CD4-positive, alpha-beta T cell treated with Interleukin-21 for 1 hour (primary cell): ENCODE measurements at regions not wholly inside any gene's neighbourhood (a gene's known extent, or its start where the extent isn't known, plus 50 kb on each side); places are given as distances from the start of the nearest gene placed in this dataset.
"Not testable (repeated sequence)": the region's sequence is repeated elsewhere in the genome, so short reads cannot be mapped to it uniquely, and the experiment has no call there.

Experiments used
- DNase-seq: peaks from one replicate; pipeline ENCODE4 v3.0.0-alpha.2; 2020

DNA sequence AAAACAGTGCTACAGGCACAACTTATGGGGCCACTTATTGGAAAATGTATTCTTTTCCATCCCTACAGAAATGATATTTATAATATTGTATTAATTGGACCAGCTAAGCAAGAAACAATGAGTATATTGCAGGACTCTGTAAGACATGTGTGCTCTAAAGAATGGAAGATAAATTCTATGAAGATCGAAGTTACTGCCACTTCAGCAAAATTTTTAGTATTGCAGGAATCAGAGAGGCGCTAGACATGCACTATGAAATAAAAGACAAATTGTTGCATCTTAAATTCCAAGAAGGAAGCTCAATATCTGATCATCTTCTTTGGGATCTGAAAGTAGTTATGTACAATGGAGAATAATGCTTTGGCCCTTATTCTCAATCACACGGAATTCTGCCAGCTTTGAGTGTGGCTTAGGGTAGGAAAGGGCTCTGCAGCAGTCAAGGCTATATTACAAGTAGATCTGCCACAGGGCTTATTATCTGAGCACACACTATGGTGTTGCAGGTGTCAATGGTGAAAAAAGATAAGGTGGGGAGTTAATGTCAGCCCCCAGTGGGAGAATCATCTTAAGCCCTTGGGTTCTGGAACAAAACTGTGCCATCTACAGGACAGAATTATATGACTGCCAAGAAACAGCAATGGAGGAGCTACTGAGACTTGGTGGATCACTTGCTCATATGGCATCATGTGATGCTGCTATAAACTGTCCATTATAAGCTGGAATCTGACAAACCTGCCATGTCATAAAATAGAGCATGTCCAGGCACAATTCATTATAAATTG is 334.0 kb upstream of the NDST3 start:
- no peak for DNase-seq

DNA sequence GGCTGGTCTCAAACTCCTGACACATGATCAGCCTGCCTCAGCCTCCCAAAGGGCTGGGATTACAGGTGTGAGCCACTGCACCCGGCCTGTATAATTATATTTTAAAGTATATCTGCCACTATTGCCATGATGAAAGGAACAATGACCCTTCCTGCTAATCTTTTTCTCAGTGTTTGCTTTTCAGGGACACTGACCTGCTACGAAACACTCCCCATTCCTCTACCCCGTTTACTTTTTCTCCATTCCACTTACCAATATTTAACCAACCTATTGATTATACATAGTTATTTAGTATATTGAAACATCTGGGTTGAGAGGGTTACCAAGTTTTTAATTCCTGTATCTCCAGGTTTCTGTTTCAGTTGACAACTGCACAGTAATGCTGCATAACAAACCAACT is 331.9 kb upstream of the NDST3 start:
- no peak for DNase-seq

DNA sequence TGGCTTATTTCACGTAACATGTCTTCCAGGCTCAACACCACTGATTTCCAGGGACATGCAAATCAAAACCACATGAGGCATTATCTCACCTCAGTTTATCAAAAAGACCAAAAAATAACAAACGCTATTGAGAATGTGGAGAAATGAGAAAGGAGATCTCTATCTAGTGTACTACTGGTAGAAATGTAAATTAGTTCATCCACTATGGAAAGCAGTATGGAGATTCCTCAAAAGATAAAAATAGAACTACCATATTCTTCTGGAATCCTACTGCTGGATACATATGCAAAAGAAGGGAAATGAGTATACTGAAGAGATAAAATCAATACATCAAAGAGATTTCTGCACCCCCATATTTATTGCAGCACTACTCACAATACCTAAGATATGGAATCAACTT is 329.6 kb upstream of the NDST3 start:
- no peak for DNase-seq

DNA sequence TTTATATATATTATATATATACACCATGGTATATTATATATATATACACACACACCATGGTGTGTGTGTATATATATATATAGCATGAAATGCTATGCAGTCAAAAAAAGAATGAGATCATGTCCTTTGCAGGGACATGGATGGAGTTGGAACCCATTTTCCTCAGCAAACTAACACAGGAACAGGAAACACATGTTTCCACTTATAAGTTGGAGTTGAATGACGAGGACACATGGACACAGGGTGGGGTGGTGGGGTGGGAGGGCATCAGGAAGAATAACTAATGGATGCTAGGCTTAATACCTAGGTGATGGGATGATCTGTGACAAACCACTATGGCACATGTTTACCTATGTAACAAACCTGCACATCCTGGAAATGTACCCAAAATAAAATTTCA is 293.6 kb upstream of the NDST3 start:
- no peak for DNase-seq

DNA sequence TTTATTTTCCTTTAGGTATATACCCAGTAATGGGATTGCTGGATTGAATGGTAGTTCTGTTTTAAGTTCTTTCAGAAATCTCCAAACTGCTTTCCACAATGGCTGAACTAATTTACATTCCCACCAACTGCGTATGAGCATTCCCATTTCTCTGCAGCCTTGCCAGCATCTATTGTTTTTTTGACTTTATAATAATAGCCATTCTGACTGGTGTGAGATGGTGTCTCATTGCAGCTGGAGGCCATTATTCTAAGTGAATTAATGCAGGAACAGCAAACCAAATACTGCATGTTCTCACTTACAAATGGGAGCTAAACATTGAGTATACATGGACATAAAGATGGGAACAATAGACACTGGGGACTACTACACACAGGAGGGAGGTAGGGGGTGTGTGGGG is 288.9 kb upstream of the NDST3 start:
- DNase-seq: not testable (repeated sequence)

DNA sequence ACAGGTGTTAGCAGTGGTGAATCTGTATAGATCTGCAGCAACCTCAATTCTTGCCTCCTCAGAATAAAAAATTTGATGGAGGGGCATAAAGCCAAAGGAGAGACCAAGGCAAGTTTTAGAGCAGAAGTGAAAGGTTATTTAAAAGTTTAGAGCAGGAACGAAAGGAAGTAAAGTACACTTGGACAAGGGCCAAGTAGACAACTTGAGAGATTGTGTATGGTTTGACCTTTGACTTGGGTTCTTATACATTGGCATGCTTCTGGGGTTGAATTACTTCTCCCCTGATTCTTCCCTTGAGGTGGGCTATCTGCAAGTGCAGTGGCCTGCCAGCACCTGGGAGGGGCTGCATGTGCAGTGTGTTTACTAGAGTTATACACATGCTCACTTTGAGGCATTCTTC is 278.8 kb upstream of the NDST3 start:
- DNase-seq: no peak

DNA sequence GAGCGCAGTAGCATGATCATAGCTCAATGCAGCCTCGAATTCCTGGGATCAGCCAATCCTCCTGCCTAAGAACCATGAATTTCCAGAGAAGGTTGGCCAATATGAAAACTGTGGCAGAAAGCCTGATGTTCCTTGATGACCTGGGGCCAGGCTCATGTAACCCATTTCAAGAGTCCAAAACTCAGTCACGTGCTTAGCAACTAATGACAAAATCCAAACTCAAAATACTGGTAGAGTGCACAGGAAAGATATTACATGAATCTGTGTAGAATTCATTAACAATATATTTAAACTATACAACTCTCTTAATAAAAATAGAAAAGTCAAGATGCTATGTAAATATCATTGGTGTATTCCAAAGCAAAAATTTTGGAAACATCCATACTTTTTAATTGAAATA is 265.7 kb upstream of the NDST3 start:
- DNase-seq: no peak

DNA sequence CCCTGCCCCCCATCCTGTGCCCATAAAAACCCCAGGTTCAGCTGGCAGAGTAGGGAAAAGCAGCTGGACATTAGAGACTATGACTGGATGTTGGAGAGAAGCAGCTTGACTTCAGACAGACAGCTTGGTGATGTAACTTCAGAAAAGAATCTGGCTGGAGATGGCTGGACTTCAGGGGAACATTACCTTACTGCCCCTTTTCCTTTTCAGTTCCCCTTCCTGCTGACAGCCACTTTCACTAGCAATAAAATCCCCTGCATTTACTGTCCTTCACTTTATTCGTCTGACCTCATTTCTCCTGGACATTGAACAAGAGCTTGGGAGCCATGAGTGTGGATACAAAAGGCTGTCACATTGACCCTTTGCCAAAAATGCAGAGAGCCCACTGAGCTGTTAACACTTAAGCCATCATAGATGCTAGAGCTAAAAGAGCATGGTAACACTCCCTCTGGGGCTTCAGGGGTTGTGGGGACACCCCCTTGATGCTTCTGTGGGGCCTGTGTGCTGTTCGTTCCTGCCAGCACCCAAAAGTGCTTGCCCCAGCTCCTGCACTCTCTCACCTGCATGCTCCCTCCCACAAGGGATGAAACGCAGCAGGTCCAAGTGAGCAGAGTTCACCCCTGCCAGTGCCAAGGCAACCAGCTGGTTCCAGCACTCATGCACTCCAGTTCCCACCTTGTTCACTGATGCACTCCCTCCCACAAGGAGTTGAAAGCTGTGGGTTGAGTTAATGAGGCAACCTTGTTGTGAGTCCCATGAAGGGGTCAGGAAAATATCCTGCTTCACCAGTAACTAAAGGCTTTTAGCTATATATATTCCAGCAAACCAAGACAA is 263.8 kb upstream of the NDST3 start:
- DNase-seq: no peak

DNA sequence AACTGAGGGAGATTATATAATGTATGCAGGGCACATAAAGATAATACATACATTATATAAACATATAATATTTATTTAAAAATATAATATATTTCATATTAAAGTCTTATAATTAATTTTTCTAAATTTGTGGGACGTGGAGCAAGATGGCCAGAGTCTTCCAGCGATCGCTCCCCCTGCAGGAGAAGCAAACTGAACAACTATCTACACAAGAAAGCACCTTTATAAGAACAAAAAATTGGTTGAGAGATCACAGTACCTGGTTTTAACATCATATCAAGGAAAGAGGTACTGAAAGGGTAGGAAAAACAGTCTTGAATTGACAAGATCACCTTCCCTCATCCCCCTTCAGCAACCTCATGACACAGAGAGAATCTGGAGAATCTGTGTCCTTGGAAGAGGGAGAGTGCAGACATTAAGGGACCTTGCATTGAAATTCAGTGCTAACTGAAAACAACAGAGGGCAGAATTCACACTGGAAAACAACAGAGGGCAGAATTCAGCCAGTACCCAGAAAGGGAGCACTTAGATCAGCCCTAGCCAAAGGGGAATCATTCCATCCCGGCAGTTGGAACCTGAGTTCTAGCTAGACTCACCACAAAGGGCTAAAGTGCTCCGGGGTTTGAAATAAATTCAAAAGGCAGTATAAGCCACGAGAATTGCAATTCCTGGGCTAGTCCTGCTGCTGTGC is 262.5 kb upstream of the NDST3 start:
- DNase-seq: no peak

DNA sequence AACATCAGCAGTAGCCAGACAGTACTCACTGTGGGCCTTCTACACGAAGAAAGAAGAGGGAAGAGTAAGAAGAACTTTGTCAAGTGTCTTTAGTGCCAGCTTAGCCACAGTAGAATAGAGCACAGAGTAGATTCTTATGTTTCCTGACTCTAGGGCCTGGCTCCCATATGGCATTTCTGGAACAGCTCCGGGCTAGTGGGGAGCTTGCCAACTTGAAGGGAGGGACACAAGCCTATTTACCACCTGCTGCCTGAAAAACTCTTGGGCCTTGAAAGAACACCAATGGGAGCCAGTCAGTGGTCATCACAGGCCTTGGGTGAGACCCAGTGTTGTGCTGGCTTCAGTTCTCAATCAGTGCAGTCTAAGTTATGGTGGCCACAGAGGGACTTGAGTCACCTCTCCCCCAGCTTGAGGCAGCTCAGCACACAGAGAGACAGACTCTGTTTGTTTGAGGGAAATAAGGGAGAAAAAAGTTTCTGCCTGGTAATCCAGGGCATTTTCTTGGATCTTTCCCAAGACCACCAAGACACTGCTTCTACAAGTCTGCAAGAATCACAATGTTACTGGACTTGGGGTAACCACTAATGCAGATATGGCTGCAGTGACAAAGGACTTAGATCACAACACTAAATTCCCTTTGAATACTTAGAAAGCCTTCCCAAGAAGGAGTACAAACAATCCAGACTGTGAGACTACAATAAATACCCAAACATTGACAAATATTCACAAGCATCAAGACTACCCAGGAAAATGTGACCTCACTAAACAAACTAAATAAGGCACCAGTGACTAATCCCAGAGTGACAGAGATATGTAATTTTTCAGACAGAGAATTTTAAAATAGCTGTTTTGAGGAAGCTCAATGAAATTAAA is 261.0 kb upstream of the NDST3 start:
- DNase-seq: no peak

DNA sequence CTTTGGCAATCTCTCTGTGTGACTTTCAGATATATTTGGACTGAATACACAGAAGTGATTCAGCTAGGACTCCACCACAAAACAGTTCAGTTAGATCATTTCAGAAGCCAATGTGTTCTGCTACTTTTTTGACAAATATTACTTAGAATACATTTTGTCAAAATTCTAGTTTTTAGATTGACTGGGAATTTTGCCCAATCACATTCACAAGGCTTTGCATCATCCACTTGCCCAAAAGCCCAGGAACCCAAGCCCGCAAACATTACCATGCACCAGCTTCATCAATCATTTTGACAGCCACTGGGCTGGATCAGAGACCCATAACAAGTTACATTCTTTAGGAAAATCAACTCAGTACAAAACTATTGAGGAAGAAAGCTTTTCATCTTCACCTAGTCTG is 256.6 kb upstream of the NDST3 start:
- no peak for DNase-seq

DNA sequence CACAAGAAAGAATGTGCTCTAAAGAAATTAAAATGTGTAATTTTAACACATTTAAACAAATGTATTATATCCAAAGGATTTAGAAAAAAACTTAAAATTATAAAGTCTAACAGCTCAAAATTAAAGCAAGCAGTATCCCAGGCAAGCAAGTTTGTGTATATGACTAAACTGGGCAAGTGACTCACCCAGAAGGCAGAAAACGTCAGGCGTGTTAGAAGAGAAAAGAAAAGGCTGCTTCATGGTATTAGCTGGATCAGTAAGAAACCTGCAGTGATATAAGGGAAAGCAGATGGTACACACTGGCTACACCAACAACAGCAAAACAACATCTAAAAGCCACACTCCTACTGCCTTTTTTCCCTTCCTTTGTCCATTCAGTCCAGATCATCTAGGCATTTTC is 250.6 kb upstream of the NDST3 start:
- no peak for DNase-seq

DNA sequence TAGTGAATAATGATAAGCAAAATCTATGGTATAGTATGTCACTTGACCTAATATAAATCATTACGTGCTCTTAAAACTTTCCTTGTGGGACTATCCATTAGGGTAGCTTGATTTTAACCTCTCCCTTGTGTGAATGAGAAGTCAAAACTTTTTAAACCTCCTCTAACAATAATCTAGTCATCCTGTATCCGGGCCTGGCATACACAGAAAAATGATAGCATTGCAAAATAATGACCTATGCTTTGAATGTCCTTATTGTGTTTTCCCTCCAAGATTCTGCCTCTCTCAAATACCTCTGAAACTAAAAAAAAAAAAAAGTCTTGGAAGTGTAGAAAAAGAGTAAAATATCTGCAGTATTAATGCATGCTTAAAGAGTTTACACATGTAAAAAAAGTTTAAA is 250.0 kb upstream of the NDST3 start:
- DNase-seq: no peak

DNA sequence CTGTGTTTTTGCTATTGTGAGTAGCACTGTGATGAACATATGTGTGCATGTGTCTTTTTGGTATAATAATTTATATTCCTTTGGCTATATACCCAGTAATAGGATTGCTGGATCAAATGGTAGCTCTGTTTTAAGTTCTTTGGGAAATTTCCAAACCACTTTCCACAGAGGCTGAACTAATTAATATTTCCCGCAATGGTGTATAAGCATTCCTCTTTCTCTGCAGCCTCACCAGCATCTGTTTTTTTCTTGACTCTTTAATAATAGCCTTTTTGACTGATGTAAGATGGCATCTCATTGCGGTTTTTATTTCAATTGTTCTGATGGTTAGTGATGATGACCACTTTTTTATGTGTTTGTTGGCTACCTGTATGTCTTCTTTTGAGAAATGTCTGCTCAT is 247.7 kb upstream of the NDST3 start:
- DNase-seq: no peak

DNA sequence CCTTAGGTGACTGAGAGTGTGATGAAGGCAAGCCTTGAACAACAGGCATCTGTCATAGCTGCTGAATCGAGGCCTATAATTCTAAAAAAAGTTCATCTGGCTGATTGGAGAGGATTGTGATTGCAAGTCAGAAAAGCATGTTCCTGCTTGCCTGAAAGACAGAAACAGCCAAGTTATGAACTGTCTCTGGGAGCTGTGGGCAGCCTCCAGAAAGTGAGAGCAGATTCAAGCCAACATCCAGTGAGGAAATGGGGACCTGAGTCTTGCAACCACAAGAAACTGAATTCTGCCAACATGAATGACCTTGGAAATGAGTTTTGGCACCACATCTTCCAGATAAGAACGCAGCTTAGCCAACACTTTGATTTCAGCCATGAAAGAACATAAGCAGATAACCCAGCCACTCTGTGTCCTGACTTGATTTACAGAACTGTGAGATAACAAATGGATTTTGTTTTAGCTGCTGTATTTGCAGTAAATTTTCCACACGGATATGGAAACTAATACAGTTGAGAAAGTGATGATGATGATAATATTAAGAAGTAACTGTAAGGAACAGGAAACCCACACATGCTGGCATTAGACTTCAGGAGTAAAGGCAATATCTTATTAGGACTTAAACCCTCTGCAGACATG is 240.3 kb upstream of the NDST3 start:
- DNase-seq: no peak

DNA sequence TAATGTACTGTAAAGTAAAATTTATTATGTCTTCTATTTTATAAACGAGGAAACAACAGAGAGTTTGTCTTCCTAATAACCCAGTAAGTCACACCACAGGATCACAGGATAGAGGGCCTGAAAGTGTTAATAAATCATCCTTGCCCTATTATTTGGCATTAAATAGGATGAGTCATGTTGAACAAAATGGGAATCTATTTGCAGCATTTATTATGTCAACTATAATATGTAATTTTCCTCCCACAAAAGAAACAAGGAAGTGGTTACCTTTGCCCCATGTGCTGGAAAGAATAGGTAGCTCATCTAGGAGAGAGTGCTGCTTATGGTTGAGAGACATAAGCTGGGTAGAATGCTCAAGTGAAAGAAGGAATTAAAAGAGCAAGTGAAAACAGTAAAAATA is 237.6 kb upstream of the NDST3 start:
- DNase-seq: no peak

DNA sequence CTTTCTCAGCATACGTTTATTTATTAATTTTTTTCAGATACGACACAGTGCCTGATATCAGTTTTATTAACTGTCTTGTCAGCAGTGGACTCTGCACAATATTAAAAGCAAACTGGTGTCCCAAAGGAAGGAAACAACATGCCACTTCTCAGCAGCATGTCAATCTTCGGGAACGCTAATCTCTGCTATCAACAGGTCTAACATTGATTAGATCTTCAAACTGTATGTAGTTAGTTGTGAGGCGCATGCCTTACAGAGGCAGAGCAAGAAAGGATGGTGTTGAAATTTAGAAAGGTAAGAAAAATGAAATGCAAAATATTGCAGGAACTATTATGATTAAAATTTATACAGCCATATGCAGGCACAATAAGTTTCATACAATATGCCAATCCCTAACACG is 233.7 kb upstream of the NDST3 start:
- no peak for DNase-seq

DNA sequence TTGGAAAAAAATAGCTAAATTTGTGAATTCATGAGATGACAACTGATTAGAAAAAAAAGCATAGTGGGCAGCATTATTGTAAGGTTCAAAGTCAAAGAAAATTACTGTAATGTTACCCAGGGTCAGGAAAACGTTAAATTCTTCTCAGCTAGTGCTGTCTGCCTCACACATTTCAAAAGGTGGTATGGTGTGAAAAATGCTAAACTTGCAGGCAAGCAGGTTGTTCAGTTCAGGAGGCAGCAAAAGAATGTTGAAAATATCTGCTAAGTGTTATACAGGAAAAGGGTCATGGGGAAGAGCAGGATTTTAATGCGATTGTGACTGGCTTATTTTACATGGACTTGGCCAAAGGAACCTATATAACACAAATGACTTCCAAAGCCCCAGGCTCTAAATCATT is 232.5 kb upstream of the NDST3 start:
- no peak for DNase-seq

DNA sequence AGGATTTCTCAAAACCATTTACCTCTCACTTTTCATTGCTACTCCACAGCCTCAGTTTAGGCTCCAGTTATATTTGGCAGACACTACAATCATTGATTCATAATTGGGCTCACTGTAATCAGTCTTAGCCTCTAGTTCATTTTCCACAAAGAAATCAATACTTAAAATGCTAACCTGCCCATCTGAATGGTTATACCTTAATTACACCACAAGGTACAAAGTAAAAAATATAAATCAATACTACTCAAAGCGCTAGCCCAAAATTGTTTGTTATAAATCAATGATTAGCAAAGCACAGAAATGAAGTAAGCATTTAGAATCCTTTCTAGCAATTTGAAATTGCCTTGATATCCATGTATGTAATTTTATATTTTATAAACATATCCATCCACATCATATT is 222.6 kb upstream of the NDST3 start:
- DNase-seq: no peak

DNA sequence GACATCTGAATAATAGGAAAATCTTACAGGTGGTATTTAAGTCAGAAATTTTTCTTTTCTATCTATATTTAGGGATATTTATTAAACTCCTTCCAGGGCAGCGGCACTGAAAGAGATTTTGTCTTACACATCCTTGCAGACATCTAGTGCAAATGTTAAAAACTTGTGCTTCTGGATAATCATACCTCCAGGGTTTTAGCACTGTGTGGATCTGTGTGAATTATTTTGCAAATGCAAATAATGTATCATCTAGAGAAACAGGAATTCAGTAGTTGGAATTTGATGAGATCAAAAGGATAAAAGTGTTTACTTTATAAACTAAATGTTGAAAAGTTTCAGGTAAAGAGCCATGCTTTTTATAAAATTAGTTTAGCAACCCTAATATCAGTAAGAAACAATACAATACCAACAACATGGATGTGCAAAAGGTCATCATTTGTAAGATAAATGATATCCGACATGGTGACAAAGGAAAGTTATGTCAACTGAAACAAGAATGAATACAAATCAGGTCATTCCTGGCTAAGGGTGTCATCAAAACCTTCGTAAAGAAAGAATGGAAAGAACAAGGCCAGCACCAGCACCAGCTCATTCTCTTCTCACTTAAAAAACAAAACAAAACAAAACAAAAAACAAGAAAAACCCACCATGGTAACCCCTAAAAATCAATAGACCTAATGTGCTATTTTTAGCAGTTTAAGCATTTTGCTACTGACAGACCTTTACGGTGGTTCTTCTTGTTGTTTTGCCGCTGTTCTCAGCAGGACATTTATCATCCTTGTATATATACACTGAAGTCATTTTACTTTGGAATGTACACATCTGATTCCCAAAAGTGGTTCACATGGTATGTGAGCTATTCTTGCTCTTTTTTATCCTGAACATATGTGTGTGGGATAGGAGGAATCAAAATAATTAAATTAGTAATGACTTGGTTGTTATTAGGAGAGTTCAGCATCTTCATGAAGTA is 219.7 kb upstream of the NDST3 start:
- DNase-seq: no peak

DNA sequence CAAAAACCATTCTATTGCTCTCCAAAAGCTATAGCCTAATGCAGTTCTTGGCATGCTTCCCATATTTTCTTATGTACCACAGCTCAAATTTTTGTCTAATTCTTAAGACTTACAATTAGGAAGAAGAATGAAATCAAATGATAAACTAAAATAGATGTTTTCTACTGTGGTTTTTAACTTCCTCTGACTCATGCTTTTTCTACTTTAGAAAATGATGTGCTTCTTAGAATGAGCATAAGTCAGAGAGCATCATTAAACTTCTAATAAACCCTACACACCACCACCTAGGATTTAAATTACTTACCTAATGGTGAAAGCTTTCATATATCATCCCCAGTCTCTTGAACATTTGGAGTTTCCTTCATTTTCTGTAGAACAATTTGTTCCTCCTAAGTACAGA is 217.0 kb upstream of the NDST3 start:
- no peak for DNase-seq
